CD14-positive monocyte (primary cell): ENCODE measurements at regions not wholly inside any gene's neighbourhood (a gene's known extent, or its start where the extent isn't known, plus 50 kb on each side); places are given as distances from the start of the nearest gene placed in this dataset.

Source experiments
- DNase-seq, 3 donors: peaks; one replicate each; pipeline ENCODE4 v3.0.0-alpha.2; 2011 to 2022
- H2AFZ ChIP-seq: 2 replicates; pipeline ENCODE4 v1.6.0; 2012; ENCODE audit warnings: mild to moderate bottlenecking, low read depth, low read length, inconsistent platforms; ENCODE audit not compliant: insufficient read depth, poor library complexity, severe bottlenecking
- H3K27ac ChIP-seq, 2 donors: 1 replicate in 1 of 2; 2 replicates in 1 of 2; pipeline ENCODE4 v1.5.1; 2012 to 2013; ENCODE audit warnings: low read length in 2 of 2, control low read depth in 1 of 2, inconsistent platforms in 1 of 2, low read depth in 1 of 2, mild to moderate bottlenecking in 1 of 2
- H3K27me3 ChIP-seq, 2 donors: one replicate each; pipeline versions ENCODE4 v1.6.0 to v1.6.1; 2011 to 2013; ENCODE audit warnings: low read length in 2 of 2; ENCODE audit not compliant: control insufficient read depth in 2 of 2, insufficient read depth in 2 of 2
- H3K36me3 ChIP-seq, 2 donors: replicated peaks in 1 of 2; 1 replicate in 1 of 2; 2 replicates in 1 of 2; pipeline versions ENCODE4 v1.5.1 to v1.6.1; 2012 to 2013; ENCODE audit warnings: low read length in 2 of 2, control low read depth in 1 of 2, inconsistent platforms in 1 of 2, mild to moderate bottlenecking in 1 of 2; ENCODE audit not compliant: insufficient read depth in 2 of 2, control insufficient read depth in 1 of 2
- H3K4me1 ChIP-seq, 2 donors: 1 replicate in 1 of 2; 2 replicates in 1 of 2; pipeline versions ENCODE4 v1.5.1 to v1.6.1; 2012 to 2013; ENCODE audit warnings: low read length in 2 of 2, control low read depth in 1 of 2, inconsistent platforms in 1 of 2, mild to moderate bottlenecking in 1 of 2, moderate library complexity in 1 of 2; ENCODE audit not compliant: insufficient read depth in 2 of 2, control insufficient read depth in 1 of 2
- H3K4me2 ChIP-seq: replicated peaks from 2 replicates; pipeline ENCODE3; 2012; ENCODE audit warnings: low read length, moderate library complexity, mild to moderate bottlenecking; ENCODE audit not compliant: poor library complexity, severe bottlenecking; ENCODE audit errors: extremely low read depth
- H3K4me3 ChIP-seq, 3 experiments: fragments of 200-600 bp in 1 of 3; sonication (generic) in 1 of 3; replicated peaks in 1 of 3; 1 replicate in 2 of 3; 2 replicates in 1 of 3; pipeline ENCODE4 v1.5.1; 2011 to 2013; ENCODE audit warnings: low read length in 3 of 3, mild to moderate bottlenecking in 3 of 3, control low read depth in 2 of 3, low read depth in 2 of 3, inconsistent platforms in 1 of 3, moderate library complexity in 1 of 3
- H3K79me2 ChIP-seq: 2 replicates; pipeline ENCODE4 v1.6.0; 2012; ENCODE audit warnings: mild to moderate bottlenecking, control low read depth, inconsistent platforms, low read length, moderate library complexity; ENCODE audit not compliant: insufficient read depth
- H3K9ac ChIP-seq: 2 replicates; pipeline ENCODE4 v1.6.0; 2017; ENCODE audit warnings: low read length, mild to moderate bottlenecking; ENCODE audit not compliant: insufficient read depth, poor library complexity, severe bottlenecking
- H3K9me3 ChIP-seq, 2 donors: replicated peaks in 1 of 2; 1 replicate in 1 of 2; 2 replicates in 1 of 2; pipeline versions ENCODE4 v1.5.1 to v1.6.1; 2012 to 2013; ENCODE audit warnings: low read length in 2 of 2, control low read depth in 1 of 2; ENCODE audit not compliant: control insufficient read depth in 1 of 2, insufficient read depth in 1 of 2
- H4K20me1 ChIP-seq: 2 replicates; pipeline ENCODE4 v1.6.0; 2012; ENCODE audit warnings: mild to moderate bottlenecking, low read length, control low read depth, moderate library complexity; ENCODE audit not compliant: insufficient read depth
- H3K27ac Mint-ChIP-seq, 7 donors: one replicate each; pipeline ENCODE4 v1.8.0; 2020; ENCODE audit warnings: mild to moderate bottlenecking in 7 of 7, mixed read lengths in 7 of 7, moderate library complexity in 6 of 7, inconsistent platforms in 2 of 7
- H3K27me3 Mint-ChIP-seq, 3 donors: one replicate each; pipeline ENCODE4 v1.8.0; 2021 to 2022; ENCODE audit warnings: low read depth in 3 of 3, mild to moderate bottlenecking in 3 of 3, mixed read lengths in 3 of 3, moderate library complexity in 3 of 3, inconsistent platforms in 1 of 3
- H3K36me3 Mint-ChIP-seq, 2 donors: one replicate each; pipeline ENCODE4 v1.8.0; 2020; ENCODE audit warnings: mixed read lengths in 2 of 2, inconsistent platforms in 1 of 2, mild to moderate bottlenecking in 1 of 2
- H3K4me1 Mint-ChIP-seq: one replicate; pipeline ENCODE4 v1.8.0; 2020; ENCODE audit warnings: mild to moderate bottlenecking, mixed read lengths
- H3K4me3 Mint-ChIP-seq, 2 donors: one replicate each; pipeline ENCODE4 v1.8.0; 2020; ENCODE audit warnings: mild to moderate bottlenecking in 2 of 2, mixed read lengths in 2 of 2, moderate library complexity in 1 of 2
- H3K9me3 Mint-ChIP-seq, 7 donors: one replicate each; pipeline ENCODE4 v1.8.0; 2020 to 2022; ENCODE audit warnings: mixed read lengths in 7 of 7, mild to moderate bottlenecking in 6 of 7, moderate library complexity in 6 of 7, inconsistent platforms in 2 of 7
- WGBS: methylation state at CpG from one replicate; pipeline ENCODE4 v1.1.5; 2013; ENCODE audit warnings: missing lambda C conversion rate; ENCODE audit not compliant: insufficient coverage; 5-methylcytosine and 5-hydroxymethylcytosine counted together
- intact Hi-C, 2 donors: fragments of 100-400 bp; cut with micrococcal nuclease; formaldehyde crosslinking; loops; one replicate each; pipeline versions ENCODE4 v1.15.0 to v1.15.1; 2023
- TF ChIP-seq, protein P1 (sequence below): fragments of 200-600 bp; IDR thresholded peaks from one replicate; pipeline ENCODE4 v1.8.0; 2022; ENCODE audit warnings: antibody characterized with exemption, mild to moderate bottlenecking

DNA sequence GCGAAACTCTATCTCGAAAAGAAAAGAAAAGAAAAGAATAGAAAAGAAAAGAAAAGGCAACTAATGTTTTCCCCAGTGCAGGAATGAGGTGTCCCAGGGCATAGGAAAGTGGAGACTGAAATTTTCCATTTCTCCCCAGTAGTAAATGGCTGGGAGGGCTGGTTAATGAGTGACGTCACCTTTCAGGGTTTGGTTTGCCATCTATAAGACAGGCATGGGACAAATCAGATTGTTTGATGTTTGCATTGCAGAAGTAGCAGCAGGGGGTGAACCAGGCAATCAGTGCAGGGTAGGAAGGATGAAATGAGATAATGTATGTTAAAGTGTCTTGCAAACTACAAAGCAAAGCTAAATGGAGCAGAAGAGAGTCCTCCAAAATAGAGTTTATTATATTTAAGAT lies 533.4 kb downstream of the PKHD1 start:
- TF ChIP-seq, protein P1, sequence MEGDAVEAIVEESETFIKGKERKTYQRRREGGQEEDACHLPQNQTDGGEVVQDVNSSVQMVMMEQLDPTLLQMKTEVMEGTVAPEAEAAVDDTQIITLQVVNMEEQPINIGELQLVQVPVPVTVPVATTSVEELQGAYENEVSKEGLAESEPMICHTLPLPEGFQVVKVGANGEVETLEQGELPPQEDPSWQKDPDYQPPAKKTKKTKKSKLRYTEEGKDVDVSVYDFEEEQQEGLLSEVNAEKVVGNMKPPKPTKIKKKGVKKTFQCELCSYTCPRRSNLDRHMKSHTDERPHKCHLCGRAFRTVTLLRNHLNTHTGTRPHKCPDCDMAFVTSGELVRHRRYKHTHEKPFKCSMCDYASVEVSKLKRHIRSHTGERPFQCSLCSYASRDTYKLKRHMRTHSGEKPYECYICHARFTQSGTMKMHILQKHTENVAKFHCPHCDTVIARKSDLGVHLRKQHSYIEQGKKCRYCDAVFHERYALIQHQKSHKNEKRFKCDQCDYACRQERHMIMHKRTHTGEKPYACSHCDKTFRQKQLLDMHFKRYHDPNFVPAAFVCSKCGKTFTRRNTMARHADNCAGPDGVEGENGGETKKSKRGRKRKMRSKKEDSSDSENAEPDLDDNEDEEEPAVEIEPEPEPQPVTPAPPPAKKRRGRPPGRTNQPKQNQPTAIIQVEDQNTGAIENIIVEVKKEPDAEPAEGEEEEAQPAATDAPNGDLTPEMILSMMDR: no peak
- Mint-ChIP-seq H3K9me3 (peaks cover 0 to 2% (median 0%) of the 10 kb centered on the region in 7 donors), H3K27me3 (no peaks in the 10 kb centered on the region), H3K36me3 (no peaks in the 10 kb centered on the region), H3K27ac (no peak overlapping the region), H3K4me3 (no peak overlapping the region), H3K4me1 (no peaks in the 10 kb centered on the region)
- H2AFZ ChIP-seq: no peak overlapping the region
- H3K9ac ChIP-seq: no peak overlapping the region
- H3K9me3 ChIP-seq: no peaks in the 10 kb centered on the region
- no peak overlapping the region for H3K27ac ChIP-seq
- H3K27me3 ChIP-seq: no peaks in the 10 kb centered on the region
- H3K79me2 ChIP-seq: no peaks in the 10 kb centered on the region
- no peak overlapping the region for H3K4me3 ChIP-seq
- H3K4me1 ChIP-seq: no peaks in the 10 kb centered on the region
- H3K36me3 ChIP-seq: no peaks in the 10 kb centered on the region
- intact Hi-C loops: no loop called here
- H3K4me2 ChIP-seq: no peak overlapping the region
- H4K20me1 ChIP-seq: no peaks in the 10 kb centered on the region
- no peak for DNase-seq
- 100% methylated on average over 1 of the region's 3 CpGs for WGBS

GRCh38 chr6:51559059-51559458 lies 528.4 kb downstream of the PKHD1 start:
- no peaks in the 10 kb centered on the region for H3K36me3 Mint-ChIP-seq
- peaks cover 0 to 2% (median 0%) of the 10 kb centered on the region in 7 donors for H3K9me3 Mint-ChIP-seq
- no peak for DNase-seq
- intact Hi-C loops: no loop called here
- Histone ChIP-seq H3K79me2 (no peaks in the 10 kb centered on the region), H3K9ac (no peak overlapping the region), H4K20me1 (no peaks in the 10 kb centered on the region), H3K27me3 (no peaks in the 10 kb centered on the region), H3K27ac (no peak overlapping the region), H2AFZ (no peak overlapping the region), H3K4me1 (no peaks in the 10 kb centered on the region), H3K4me3 (no peak overlapping the region), H3K36me3 (no peaks in the 10 kb centered on the region), H3K9me3 (no peaks in the 10 kb centered on the region), H3K4me2 (no peak overlapping the region)
- 86% methylated on average over 1 of the region's 2 CpGs for WGBS
- H3K27me3 Mint-ChIP-seq: no peaks in the 10 kb centered on the region
- TF ChIP-seq, protein P1: no peak
- H3K4me1 Mint-ChIP-seq: no peaks in the 10 kb centered on the region
- no peak overlapping the region for H3K27ac Mint-ChIP-seq
- no peak overlapping the region for H3K4me3 Mint-ChIP-seq
